GOT3 (cell line): ENCODE measurements at regions not wholly inside any gene's neighbourhood (a gene's known extent, or its start where the extent isn't known, plus 50 kb on each side); places are given as distances from the start of the nearest gene placed in this dataset.

Source experiments
- DNase-seq: peaks from one replicate; lab custom pipeline; 2025; ENCODE audit warnings: mixed read lengths; lab: John Stamatoyannopoulos, UW

GRCh38 chr2:102078773-102079172 lies 63.8 kb upstream of the IL1R1 start:
- no peak for DNase-seq

GRCh38 chr2:102080451-102081242 lies 61.9 kb upstream of the IL1R1 start:
- no peak for DNase-seq

- DNase-seq, result no peak
Measured at GRCh38 chr2:102081243-102081522, 61.4 kb upstream of the IL1R1 start.

- no peak for DNase-seq
Measured at GRCh38 chr2:102081606-102082005, 60.9 kb upstream of the IL1R1 start.

GRCh38 chr2:102082571-102083392 lies 59.8 kb upstream of the IL1R1 start:
- peak; percentile 8 for DNase-seq

GRCh38 chr2:102083393-102083703 lies 59.2 kb upstream of the IL1R1 start:
- DNase-seq, result no peak

- no peak for DNase-seq
Measured at GRCh38 chr2:102084651-102085050, 57.9 kb upstream of the IL1R1 start.

GRCh38 chr2:102085238-102085637 lies 57.3 kb upstream of the IL1R1 start:
- DNase-seq, result no peak

- no peak for DNase-seq
Measured at GRCh38 chr2:102086150-102086872, 56.2 kb upstream of the IL1R1 start.

- DNase-seq, result no peak
Measured at GRCh38 chr2:102091121-102091520, 51.4 kb upstream of the IL1R1 start.

GRCh38 chr2:102091908-102092307 lies 50.6 kb upstream of the IL1R1 start:
- DNase-seq, result no peak

GRCh38 chr2:102092535-102092934 lies 50.0 kb upstream of the IL1R1 start:
- no peak for DNase-seq
